Smooth muscle cell (in vitro differentiated cells): ENCODE measurements at regions not wholly inside any gene's neighbourhood (a gene's known extent, or its start where the extent isn't known, plus 50 kb on each side); places are given as distances from the start of the nearest gene placed in this dataset.

Source experiments
- DNase-seq: peaks from one replicate; lab custom pipeline; 2025; ENCODE audit not compliant: unreplicated experiment; lab: John Stamatoyannopoulos, UW
- H2AFZ ChIP-seq: fragments of 200-600 bp; sonication (generic); 2 replicates; pipeline ENCODE4 v1.6.0; 2016; ENCODE audit warnings: antibody characterized with exemption, low read depth, mild to moderate bottlenecking
- H3F3A ChIP-seq: fragments of 200-600 bp; sonication (generic); 2 replicates; pipeline ENCODE4 v1.6.0; 2017; ENCODE audit warnings: antibody characterized with exemption, low read depth
- H3K27ac ChIP-seq: fragments of 200-600 bp; sonication (generic); 2 replicates; pipeline ENCODE4 v1.5.1; 2016; ENCODE audit warnings: low read depth, mild to moderate bottlenecking
- H3K27me3 ChIP-seq: fragments of 200-600 bp; sonication (generic); 2 replicates; pipeline ENCODE4 v1.6.1; 2016; ENCODE audit warnings: low read depth, mild to moderate bottlenecking
- H3K36me3 ChIP-seq: fragments of 200-600 bp; sonication (generic); 2 replicates; pipeline ENCODE4 v1.5.1; 2016; ENCODE audit warnings: low read depth
- H3K4me1 ChIP-seq: fragments of 200-600 bp; sonication (generic); 2 replicates; pipeline ENCODE4 v1.5.1; 2016; ENCODE audit warnings: low read depth
- H3K4me2 ChIP-seq: fragments of 200-600 bp; sonication (generic); 2 replicates; pipeline ENCODE4 v1.6.0; 2016; ENCODE audit warnings: mild to moderate bottlenecking
- H3K4me3 ChIP-seq: fragments of 200-600 bp; sonication (generic); 2 replicates; pipeline ENCODE4 v1.5.1; 2016; ENCODE audit warnings: mild to moderate bottlenecking
- H3K79me2 ChIP-seq: fragments of 200-600 bp; sonication (generic); 2 replicates; pipeline ENCODE4 v1.6.0; 2016; ENCODE audit warnings: low read depth, mild to moderate bottlenecking
- H3K9ac ChIP-seq: fragments of 200-600 bp; sonication (generic); 2 replicates; pipeline ENCODE4 v1.6.0; 2016; ENCODE audit warnings: low read depth
- H3K9me3 ChIP-seq: fragments of 200-600 bp; sonication (generic); replicated peaks from 2 replicates; pipeline ENCODE4 v1.5.1; 2016; ENCODE audit warnings: low read depth
- H4K20me1 ChIP-seq: fragments of 200-600 bp; sonication (generic); 2 replicates; pipeline ENCODE4 v1.6.0; 2016; ENCODE audit warnings: low read depth
- CTCF ChIP-seq: fragments of 200-600 bp; sonication (generic); IDR thresholded peaks from 2 replicates; pipeline ENCODE4 v1.5.1; 2017; ENCODE audit warnings: borderline replicate concordance, mild to moderate bottlenecking, antibody characterized with exemption; ENCODE audit not compliant: insufficient read depth, poor library complexity, severe bottlenecking
- WGBS: methylation state at CpG from one replicate; pipeline ENCODE4 v1.1.7; 2016; ENCODE audit warnings: low lambda C conversion rate; 5-methylcytosine and 5-hydroxymethylcytosine counted together

GRCh38 chr7:156384706-156385105 is 255.9 kb upstream of the RNF32 start:
- H3K79me2 ChIP-seq = no peaks in the 10 kb centered on the region
- no peak overlapping the region for H3K4me2 ChIP-seq
- no peaks in the 10 kb centered on the region for H3K9me3 ChIP-seq
- no peaks in the 10 kb centered on the region for H4K20me1 ChIP-seq
- H3K4me3 ChIP-seq = no peak overlapping the region
- no peak overlapping the region for H2AFZ ChIP-seq
- no peaks in the 10 kb centered on the region for H3K27me3 ChIP-seq
- DNase-seq = no peak
- no peak overlapping the region for H3K9ac ChIP-seq
- H3F3A ChIP-seq = no peaks in the 10 kb centered on the region
- no peak overlapping the region for H3K27ac ChIP-seq
- H3K36me3 ChIP-seq = no peaks in the 10 kb centered on the region
- TF ChIP-seq CTCF = no peak
- WGBS = 87% methylated on average over 14 of the region's 14 CpGs
- H3K4me1 ChIP-seq = no peaks in the 10 kb centered on the region

- no peak for DNase-seq
- no peaks in the 10 kb centered on the region for H3K79me2 ChIP-seq
- H3K27ac ChIP-seq = no peak overlapping the region
- no peak for TF ChIP-seq CTCF
- no peaks in the 10 kb centered on the region for H3K27me3 ChIP-seq
- H3K9ac ChIP-seq = no peak overlapping the region
- H3K9me3 ChIP-seq = no peaks in the 10 kb centered on the region
- H3K4me3 ChIP-seq = no peak overlapping the region
- no peaks in the 10 kb centered on the region for H4K20me1 ChIP-seq
- 50% methylated on average over 4 of the region's 4 CpGs for WGBS
- H3K4me2 ChIP-seq = no peak overlapping the region
- H3K4me1 ChIP-seq = no peaks in the 10 kb centered on the region
- no peaks in the 10 kb centered on the region for H3F3A ChIP-seq
- no peak overlapping the region for H2AFZ ChIP-seq
- no peaks in the 10 kb centered on the region for H3K36me3 ChIP-seq
Measured at GRCh38 chr7:156383526-156383925, 257.0 kb upstream of the RNF32 start.

- WGBS = 79% methylated on average over 4 of the region's 4 CpGs
- H3K4me2 ChIP-seq = no peak overlapping the region
Measured at GRCh38 chr7:156380261-156380660, 260.3 kb upstream of the RNF32 start.

More at GRCh38 chr7:156380261-156380660, 260.3 kb upstream of the RNF32 start:
- TF ChIP-seq CTCF = no peak
- no peaks in the 10 kb centered on the region for H3F3A ChIP-seq
- DNase-seq = no peak
- H3K4me1 ChIP-seq = no peaks in the 10 kb centered on the region
- H3K4me3 ChIP-seq = no peak overlapping the region
- H2AFZ ChIP-seq = no peak overlapping the region
- H3K27me3 ChIP-seq = no peaks in the 10 kb centered on the region
- no peaks in the 10 kb centered on the region for H4K20me1 ChIP-seq
- H3K79me2 ChIP-seq = no peaks in the 10 kb centered on the region
- H3K36me3 ChIP-seq = no peaks in the 10 kb centered on the region
- no peak overlapping the region for H3K27ac ChIP-seq
- H3K9me3 ChIP-seq = no peaks in the 10 kb centered on the region
- H3K9ac ChIP-seq = no peak overlapping the region
